GM19328 (cell line): ENCODE measurements at regions not wholly inside any gene's neighbourhood (a gene's known extent, or its start where the extent isn't known, plus 50 kb on each side); places are given as distances from the start of the nearest gene placed in this dataset.
"Not testable (repeated sequence)": the region's sequence is repeated elsewhere in the genome, so short reads cannot be mapped to it uniquely, and the experiment has no call there.

Source experiments
- ATAC-seq: cut with Tn5 transposase; IDR thresholded peaks from one replicate; pipeline ENCODE4 v1.9.1; 2021; ENCODE audit warnings: mild to moderate bottlenecking, moderate library complexity; ENCODE audit not compliant: unreplicated experiment

GRCh38 chr5:44935871-44936270 is 127.1 kb downstream of the MRPS30 start:
- no peak for ATAC-seq

- ATAC-seq = no peak
Observed at GRCh38 chr5:44942524-44943001, 133.8 kb downstream of the MRPS30 start.

- ATAC-seq = no peak
Observed at GRCh38 chr5:44943647-44944046, 134.9 kb downstream of the MRPS30 start.

- ATAC-seq = no peak
Observed at GRCh38 chr5:44945743-44946142, 137.0 kb downstream of the MRPS30 start.

- ATAC-seq = no peak
Observed at GRCh38 chr5:44949687-44950086, 140.9 kb downstream of the MRPS30 start.

GRCh38 chr5:44951371-44951770 is 142.6 kb downstream of the MRPS30 start:
- ATAC-seq = no peak

GRCh38 chr5:44952376-44952775 is 143.6 kb downstream of the MRPS30 start:
- no peak for ATAC-seq

- no peak for ATAC-seq
Observed at GRCh38 chr5:44953078-44953477, 144.3 kb downstream of the MRPS30 start.

- ATAC-seq = not testable (repeated sequence)
Observed at GRCh38 chr5:44958943-44959454, 150.3 kb downstream of the MRPS30 start.

- ATAC-seq = no peak
Observed at GRCh38 chr5:44969825-44970224, 161.1 kb downstream of the MRPS30 start.

GRCh38 chr5:44970963-44971362 is 162.2 kb downstream of the MRPS30 start:
- ATAC-seq = not testable (repeated sequence)

GRCh38 chr5:44974813-44975212 is 166.1 kb downstream of the MRPS30 start:
- ATAC-seq = no peak

- ATAC-seq = no peak
Observed at GRCh38 chr5:44981708-44982107, 173.0 kb downstream of the MRPS30 start.

GRCh38 chr5:44983006-44983405 is 174.3 kb downstream of the MRPS30 start:
- no peak for ATAC-seq

GRCh38 chr5:44987026-44987425 is 178.3 kb downstream of the MRPS30 start:
- ATAC-seq = no peak

GRCh38 chr5:44991693-44992092 is 182.9 kb downstream of the MRPS30 start:
- ATAC-seq = no peak

GRCh38 chr5:44993286-44993685 is 184.5 kb downstream of the MRPS30 start:
- ATAC-seq = no peak

GRCh38 chr5:44997506-44997905 is 188.8 kb downstream of the MRPS30 start:
- ATAC-seq = no peak

- ATAC-seq = not testable (repeated sequence)
Observed at GRCh38 chr5:45007102-45007501, 198.4 kb downstream of the MRPS30 start.

GRCh38 chr5:45017568-45017967 is 208.8 kb downstream of the MRPS30 start:
- ATAC-seq = no peak

GRCh38 chr5:45029553-45029952 is 220.8 kb downstream of the MRPS30 start:
- no peak for ATAC-seq

- ATAC-seq = no peak
Observed at GRCh38 chr5:45035991-45036390, 227.2 kb downstream of the MRPS30 start.

- ATAC-seq = no peak
Observed at GRCh38 chr5:45037927-45038326, 229.2 kb downstream of the MRPS30 start.
